NB4 (cell line): ENCODE measurements at regions not wholly inside any gene's neighbourhood (a gene's known extent, or its start where the extent isn't known, plus 50 kb on each side); places are given as distances from the start of the nearest gene placed in this dataset.
A peak's percentile ranks its signal among the peaks of the same experiment; 100 is the strongest.
"Not testable (repeated sequence)": the region's sequence is repeated elsewhere in the genome, so short reads cannot be mapped to it uniquely, and the experiment has no call there.

ENCODE experiments used
- DNase-seq: peaks from one replicate; pipeline ENCODE4 v3.0.0; 2010; ENCODE audit warnings: low read depth
- H3K4me3 ChIP-seq: one replicate; pipeline ENCODE4 v1.5.1; 2011; ENCODE audit warnings: mild to moderate bottlenecking, low read depth, low read length, moderate library complexity
- MAX ChIP-seq: IDR thresholded peaks from 2 replicates; pipeline ENCODE4 v1.6.1; 2011; ENCODE audit warnings: low read depth, low read length
- MYC ChIP-seq: IDR thresholded peaks from 2 replicates; pipeline ENCODE4 v1.6.1; 2011; ENCODE audit warnings: low read depth, low read length
- POLR2A ChIP-seq: IDR thresholded peaks from 2 replicates; pipeline ENCODE4 v1.6.1; 2011; ENCODE audit warnings: mild to moderate bottlenecking; ENCODE audit not compliant: insufficient read length; ENCODE audit errors: extremely low read depth
- TF ChIP-seq, protein P1 (sequence below): IDR thresholded peaks from one replicate; pipeline ENCODE4 v1.5.1; 2012; ENCODE audit warnings: low read depth, low read length

- TF ChIP-seq MAX (no peak), POLR2A (no peak), MYC (no peak)
- TF ChIP-seq, protein P1, sequence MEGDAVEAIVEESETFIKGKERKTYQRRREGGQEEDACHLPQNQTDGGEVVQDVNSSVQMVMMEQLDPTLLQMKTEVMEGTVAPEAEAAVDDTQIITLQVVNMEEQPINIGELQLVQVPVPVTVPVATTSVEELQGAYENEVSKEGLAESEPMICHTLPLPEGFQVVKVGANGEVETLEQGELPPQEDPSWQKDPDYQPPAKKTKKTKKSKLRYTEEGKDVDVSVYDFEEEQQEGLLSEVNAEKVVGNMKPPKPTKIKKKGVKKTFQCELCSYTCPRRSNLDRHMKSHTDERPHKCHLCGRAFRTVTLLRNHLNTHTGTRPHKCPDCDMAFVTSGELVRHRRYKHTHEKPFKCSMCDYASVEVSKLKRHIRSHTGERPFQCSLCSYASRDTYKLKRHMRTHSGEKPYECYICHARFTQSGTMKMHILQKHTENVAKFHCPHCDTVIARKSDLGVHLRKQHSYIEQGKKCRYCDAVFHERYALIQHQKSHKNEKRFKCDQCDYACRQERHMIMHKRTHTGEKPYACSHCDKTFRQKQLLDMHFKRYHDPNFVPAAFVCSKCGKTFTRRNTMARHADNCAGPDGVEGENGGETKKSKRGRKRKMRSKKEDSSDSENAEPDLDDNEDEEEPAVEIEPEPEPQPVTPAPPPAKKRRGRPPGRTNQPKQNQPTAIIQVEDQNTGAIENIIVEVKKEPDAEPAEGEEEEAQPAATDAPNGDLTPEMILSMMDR = no peak
- no peak overlapping the region for H3K4me3 ChIP-seq
- DNase-seq = no peak
Observed at GRCh38 chr12:89059721-89060541, 292.4 kb downstream of the DUSP6 start.

DNA sequence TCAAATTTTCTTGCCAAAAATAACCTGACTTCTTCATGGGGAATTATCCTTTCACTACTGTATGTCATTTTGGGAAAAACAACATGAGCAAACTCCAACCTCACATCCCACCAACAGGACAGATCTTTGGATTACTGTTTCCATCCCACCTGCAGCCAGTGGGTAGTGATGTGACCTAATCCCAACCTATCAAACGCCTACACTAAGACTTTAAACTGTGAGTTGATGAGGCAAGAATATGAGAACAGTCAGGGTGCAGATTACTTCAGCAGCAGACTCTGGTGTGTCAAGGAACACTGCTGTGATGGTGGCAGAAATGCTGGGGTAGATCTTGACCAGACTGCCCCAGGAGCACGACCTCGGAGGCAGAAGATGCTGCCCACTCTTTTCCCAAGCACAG is 293.2 kb downstream of the DUSP6 start:
- no peak overlapping the region for H3K4me3 ChIP-seq
- DNase-seq = no peak
- TF ChIP-seq POLR2A = no peak
- TF ChIP-seq MAX = no peak
- TF ChIP-seq, protein P1 = no peak
- TF ChIP-seq MYC = no peak

GRCh38 chr12:89058402-89058801 is 293.9 kb downstream of the DUSP6 start:
- TF ChIP-seq POLR2A (no peak), MYC (no peak), MAX (no peak)
- TF ChIP-seq, protein P1 = no peak
- H3K4me3 ChIP-seq = no peak overlapping the region
- no peak for DNase-seq

DNA sequence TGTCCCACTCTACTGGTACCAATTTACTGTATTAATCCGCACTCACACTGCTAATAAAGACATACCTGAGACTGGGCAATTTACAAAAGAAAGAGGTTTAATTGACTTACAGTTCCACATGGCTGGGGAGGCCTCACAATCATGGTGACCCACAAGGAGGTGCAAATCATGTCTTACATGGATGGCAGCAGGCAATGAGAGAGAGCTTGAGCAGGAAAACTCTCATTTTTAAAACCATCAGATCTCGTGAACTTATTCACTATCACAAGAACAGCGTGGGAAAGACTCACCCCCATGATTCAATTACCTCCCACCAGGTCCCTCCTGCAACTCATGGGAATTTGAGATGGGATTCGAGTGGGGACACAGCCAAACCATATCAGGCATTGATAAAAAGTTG is 298.5 kb downstream of the DUSP6 start:
- not testable (repeated sequence) for DNase-seq, H3K4me3 ChIP-seq

DNA sequence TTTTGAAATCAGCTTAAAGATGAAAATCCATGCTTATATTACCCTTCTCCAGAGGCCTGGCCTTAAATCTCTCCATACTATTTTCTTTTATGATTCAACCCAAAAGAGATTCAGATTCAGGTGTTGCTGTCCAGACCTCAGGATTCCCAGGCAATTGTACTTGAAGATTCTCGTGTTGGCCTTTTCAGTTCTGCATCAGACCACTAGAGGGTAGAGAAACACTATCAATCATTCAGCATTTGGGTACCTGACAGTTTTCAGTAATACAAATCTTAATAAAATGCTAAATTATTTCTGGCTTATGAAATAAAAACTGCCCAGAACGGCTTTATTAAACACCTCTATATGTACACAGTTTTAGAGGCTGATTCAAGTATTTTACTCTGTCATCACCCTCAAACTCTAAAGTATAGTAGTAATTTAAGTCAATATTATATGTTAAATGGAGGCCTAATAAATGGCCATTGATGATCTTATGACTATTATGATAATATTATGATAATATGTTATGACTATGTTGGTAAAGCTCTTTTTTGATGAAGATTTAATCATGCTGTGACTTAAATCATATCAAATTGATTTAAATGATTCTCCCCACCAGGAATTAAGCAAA is 301.1 kb downstream of the DUSP6 start:
- no peak overlapping the region for H3K4me3 ChIP-seq
- TF ChIP-seq, protein P1 = peak; percentile 93
- no peak for TF ChIP-seq MYC
- TF ChIP-seq POLR2A = no peak

GRCh38 chr12:89047856-89048418 is 304.4 kb downstream of the DUSP6 start:
- DNase-seq = no peak
- no peak overlapping the region for H3K4me3 ChIP-seq
- TF ChIP-seq MAX (no peak), MYC (no peak), POLR2A (no peak)
- TF ChIP-seq, protein P1 = no peak

More for the DNA sequence above, 301.1 kb downstream of the DUSP6 start:
- peak; percentile 82 for DNase-seq
